ENCODE measurements at regions not wholly inside any gene's neighbourhood (a gene's known extent, or its start where the extent isn't known, plus 50 kb on each side); places are given as distances from the start of the nearest gene placed in this dataset.

GRCh38 chr6:82094166-82094806 is 153.3 kb downstream of the IBTK start:
- no peak overlapping the region for H3K27ac ChIP-seq
- intact Hi-C loops (cut with DNase I; ENCODE audit: low total_unique reads) = no loop called here
- TF ChIP-seq POLR2A (IDR thresholded peaks at IDR 0.05) = no peak
- TF ChIP-seq POLR2AphosphoS5 (IDR thresholded peaks at IDR 0.05) = no peak
- no peak for TF ChIP-seq CTCF (IDR thresholded peaks at IDR 0.05)
- TF ChIP-seq EP300 (IDR thresholded peaks at IDR 0.05) = no peak
- H3K27me3 ChIP-seq = no peaks in the 10 kb centered on the region
- no peaks in the 10 kb centered on the region for H3K36me3 ChIP-seq
- no peak overlapping the region for H3K4me3 ChIP-seq
- DNase-seq = no peak
- 26 to 38% (median 32%) methylated on average over 4 of the region's 4 CpGs for WGBS, 5 donors
- no peaks in the 10 kb centered on the region for H3K4me1 ChIP-seq
- H3K9me3 ChIP-seq = no peaks in the 10 kb centered on the region

- TF ChIP-seq EP300 (IDR thresholded peaks at IDR 0.05) = no peak
- TF ChIP-seq POLR2A (IDR thresholded peaks at IDR 0.05) = no peak
- no peak for TF ChIP-seq POLR2AphosphoS5 (IDR thresholded peaks at IDR 0.05)
- no peak for TF ChIP-seq CTCF (IDR thresholded peaks at IDR 0.05)
- intact Hi-C loops (cut with DNase I; ENCODE audit: low total_unique reads) = no loop called here
Observed at GRCh38 chr6:82088978-82089771, 158.4 kb downstream of the IBTK start.

GRCh38 chr6:82086944-82087343 is 160.6 kb downstream of the IBTK start:
- 27 to 44% (median 36%) methylated on average over 2 of the region's 2 CpGs for WGBS, 5 donors
- H3K27me3 ChIP-seq = no peaks in the 10 kb centered on the region
- no peak overlapping the region for H3K27ac ChIP-seq
- DNase-seq = no peak
- no peak overlapping the region for H3K4me3 ChIP-seq
- H3K4me1 ChIP-seq = no peaks in the 10 kb centered on the region
- no peaks in the 10 kb centered on the region for H3K9me3 ChIP-seq
- TF ChIP-seq POLR2A (IDR thresholded peaks at IDR 0.05) = no peak
- no peak for TF ChIP-seq POLR2AphosphoS5 (IDR thresholded peaks at IDR 0.05)
- no peak for TF ChIP-seq EP300 (IDR thresholded peaks at IDR 0.05)
- TF ChIP-seq CTCF (IDR thresholded peaks at IDR 0.05) = no peak
- no peaks in the 10 kb centered on the region for H3K36me3 ChIP-seq
- intact Hi-C loops (cut with DNase I; ENCODE audit: low total_unique reads) = no loop called here

More at GRCh38 chr6:82088978-82089771, 158.4 kb downstream of the IBTK start:
- H3K4me1 ChIP-seq = no peaks in the 10 kb centered on the region
- no peaks in the 10 kb centered on the region for H3K27me3 ChIP-seq
- WGBS, 5 donors = 78 to 89% (median 81%) methylated on average over 4 of the region's 4 CpGs
- H3K27ac ChIP-seq = no peak overlapping the region
- no peaks in the 10 kb centered on the region for H3K36me3 ChIP-seq
- DNase-seq = no peak
- no peaks in the 10 kb centered on the region for H3K9me3 ChIP-seq
- no peak overlapping the region for H3K4me3 ChIP-seq

- Histone ChIP-seq H3K4me1 (no peaks in the 10 kb centered on the region), H3K4me3 (no peak overlapping the region), H3K9me3 (no peaks in the 10 kb centered on the region), H3K27me3 (no peaks in the 10 kb centered on the region), H3K27ac (no peak overlapping the region), H3K36me3 (no peaks in the 10 kb centered on the region)
- TF ChIP-seq EP300 (IDR thresholded peaks at IDR 0.05) = no peak
- TF ChIP-seq POLR2AphosphoS5 (IDR thresholded peaks at IDR 0.05) = no peak
- no peak for TF ChIP-seq CTCF (IDR thresholded peaks at IDR 0.05)
- no peak for TF ChIP-seq POLR2A (IDR thresholded peaks at IDR 0.05)
- 52 to 63% (median 58%) methylated on average over 5 of the region's 5 CpGs for WGBS, 5 donors
- intact Hi-C loops (cut with DNase I; ENCODE audit: low total_unique reads) = no loop called here
- DNase-seq = no peak
Observed at GRCh38 chr6:82085701-82086100, 161.8 kb downstream of the IBTK start.
